ENCODE measurements at regions not wholly inside any gene's neighbourhood (a gene's known extent, or its start where the extent isn't known, plus 50 kb on each side); places are given as distances from the start of the nearest gene placed in this dataset.

DNA sequence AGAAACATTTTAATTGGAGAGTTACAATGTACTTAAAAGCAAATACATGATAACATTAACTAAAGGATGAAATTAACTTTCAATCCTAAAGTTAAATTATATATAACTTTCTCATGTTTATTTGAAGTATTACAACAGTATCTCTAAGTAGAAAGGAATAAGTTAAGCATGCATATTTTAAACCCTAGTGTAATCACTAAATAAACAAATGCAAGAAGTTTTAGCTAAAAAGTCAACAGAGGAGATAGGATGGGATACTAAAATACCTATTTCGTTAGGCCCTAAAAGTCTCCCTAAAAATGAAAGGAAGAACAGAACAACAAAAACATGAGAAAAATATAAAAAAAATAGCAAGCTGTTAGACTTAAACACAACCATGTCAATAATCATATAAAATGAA lies 361.3 kb upstream of the THBS1 start:
- no peak for TF ChIP-seq ZC3H11A (IDR thresholded peaks at IDR 0.05)
- TF ChIP-seq, protein P1, sequence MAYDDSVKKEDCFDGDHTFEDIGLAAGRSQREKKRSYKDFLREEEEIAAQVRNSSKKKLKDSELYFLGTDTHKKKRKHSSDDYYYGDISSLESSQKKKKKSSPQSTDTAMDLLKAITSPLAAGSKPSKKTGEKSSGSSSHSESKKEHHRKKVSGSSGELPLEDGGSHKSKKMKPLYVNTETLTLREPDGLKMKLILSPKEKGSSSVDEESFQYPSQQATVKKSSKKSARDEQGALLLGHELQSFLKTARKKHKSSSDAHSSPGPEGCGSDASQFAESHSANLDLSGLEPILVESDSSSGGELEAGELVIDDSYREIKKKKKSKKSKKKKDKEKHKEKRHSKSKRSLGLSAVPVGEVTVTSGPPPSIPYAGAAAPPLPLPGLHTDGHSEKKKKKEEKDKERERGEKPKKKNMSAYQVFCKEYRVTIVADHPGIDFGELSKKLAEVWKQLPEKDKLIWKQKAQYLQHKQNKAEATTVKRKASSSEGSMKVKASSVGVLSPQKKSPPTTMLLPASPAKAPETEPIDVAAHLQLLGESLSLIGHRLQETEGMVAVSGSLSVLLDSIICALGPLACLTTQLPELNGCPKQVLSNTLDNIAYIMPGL (CRISPR knock-in tag; IDR thresholded peaks at IDR 0.05; ENCODE audit: borderline replicate concordance): no peak
- no peak for TF ChIP-seq NFE2L2 (conservative IDR thresholded peaks at IDR 0.05; ENCODE audit: low read length)
- no peak for TF ChIP-seq SREBF2 (IDR thresholded peaks at IDR 0.05)
- TF ChIP-seq KDM1A (IDR thresholded peaks at IDR 0.05; ENCODE audit: low read depth): no peak
- TF ChIP-seq JUN (IDR thresholded peaks at IDR 0.05): no peak
- TF ChIP-seq EP300 (IDR thresholded peaks at IDR 0.05): no peak
- TF ChIP-seq, protein P2, sequence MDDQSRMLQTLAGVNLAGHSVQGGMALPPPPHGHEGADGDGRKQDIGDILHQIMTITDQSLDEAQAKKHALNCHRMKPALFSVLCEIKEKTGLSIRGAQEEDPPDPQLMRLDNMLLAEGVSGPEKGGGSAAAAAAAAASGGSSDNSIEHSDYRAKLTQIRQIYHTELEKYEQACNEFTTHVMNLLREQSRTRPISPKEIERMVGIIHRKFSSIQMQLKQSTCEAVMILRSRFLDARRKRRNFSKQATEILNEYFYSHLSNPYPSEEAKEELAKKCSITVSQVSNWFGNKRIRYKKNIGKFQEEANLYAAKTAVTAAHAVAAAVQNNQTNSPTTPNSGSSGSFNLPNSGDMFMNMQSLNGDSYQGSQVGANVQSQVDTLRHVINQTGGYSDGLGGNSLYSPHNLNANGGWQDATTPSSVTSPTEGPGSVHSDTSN (IDR thresholded peaks at IDR 0.05): no peak
- TF ChIP-seq POLR2A (IDR thresholded peaks at IDR 0.05; ENCODE audit: low read length): no peak
- no peak for TF ChIP-seq HOXA7 (CRISPR knock-in tag; IDR thresholded peaks at IDR 0.05)
- no peak for TF ChIP-seq MYC (IDR thresholded peaks at IDR 0.05; ENCODE audit: borderline replicate concordance, low read length)
- no peak for TF ChIP-seq BHLHE40 (IDR thresholded peaks at IDR 0.05; ENCODE audit: low read depth, low read length)
- TF ChIP-seq, protein P3, sequence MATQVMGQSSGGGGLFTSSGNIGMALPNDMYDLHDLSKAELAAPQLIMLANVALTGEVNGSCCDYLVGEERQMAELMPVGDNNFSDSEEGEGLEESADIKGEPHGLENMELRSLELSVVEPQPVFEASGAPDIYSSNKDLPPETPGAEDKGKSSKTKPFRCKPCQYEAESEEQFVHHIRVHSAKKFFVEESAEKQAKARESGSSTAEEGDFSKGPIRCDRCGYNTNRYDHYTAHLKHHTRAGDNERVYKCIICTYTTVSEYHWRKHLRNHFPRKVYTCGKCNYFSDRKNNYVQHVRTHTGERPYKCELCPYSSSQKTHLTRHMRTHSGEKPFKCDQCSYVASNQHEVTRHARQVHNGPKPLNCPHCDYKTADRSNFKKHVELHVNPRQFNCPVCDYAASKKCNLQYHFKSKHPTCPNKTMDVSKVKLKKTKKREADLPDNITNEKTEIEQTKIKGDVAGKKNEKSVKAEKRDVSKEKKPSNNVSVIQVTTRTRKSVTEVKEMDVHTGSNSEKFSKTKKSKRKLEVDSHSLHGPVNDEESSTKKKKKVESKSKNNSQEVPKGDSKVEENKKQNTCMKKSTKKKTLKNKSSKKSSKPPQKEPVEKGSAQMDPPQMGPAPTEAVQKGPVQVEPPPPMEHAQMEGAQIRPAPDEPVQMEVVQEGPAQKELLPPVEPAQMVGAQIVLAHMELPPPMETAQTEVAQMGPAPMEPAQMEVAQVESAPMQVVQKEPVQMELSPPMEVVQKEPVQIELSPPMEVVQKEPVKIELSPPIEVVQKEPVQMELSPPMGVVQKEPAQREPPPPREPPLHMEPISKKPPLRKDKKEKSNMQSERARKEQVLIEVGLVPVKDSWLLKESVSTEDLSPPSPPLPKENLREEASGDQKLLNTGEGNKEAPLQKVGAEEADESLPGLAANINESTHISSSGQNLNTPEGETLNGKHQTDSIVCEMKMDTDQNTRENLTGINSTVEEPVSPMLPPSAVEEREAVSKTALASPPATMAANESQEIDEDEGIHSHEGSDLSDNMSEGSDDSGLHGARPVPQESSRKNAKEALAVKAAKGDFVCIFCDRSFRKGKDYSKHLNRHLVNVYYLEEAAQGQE (IDR thresholded peaks at IDR 0.05): no peak
- TF ChIP-seq, protein P4, sequence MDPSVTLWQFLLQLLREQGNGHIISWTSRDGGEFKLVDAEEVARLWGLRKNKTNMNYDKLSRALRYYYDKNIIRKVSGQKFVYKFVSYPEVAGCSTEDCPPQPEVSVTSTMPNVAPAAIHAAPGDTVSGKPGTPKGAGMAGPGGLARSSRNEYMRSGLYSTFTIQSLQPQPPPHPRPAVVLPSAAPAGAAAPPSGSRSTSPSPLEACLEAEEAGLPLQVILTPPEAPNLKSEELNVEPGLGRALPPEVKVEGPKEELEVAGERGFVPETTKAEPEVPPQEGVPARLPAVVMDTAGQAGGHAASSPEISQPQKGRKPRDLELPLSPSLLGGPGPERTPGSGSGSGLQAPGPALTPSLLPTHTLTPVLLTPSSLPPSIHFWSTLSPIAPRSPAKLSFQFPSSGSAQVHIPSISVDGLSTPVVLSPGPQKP (IDR thresholded peaks at IDR 0.05; ENCODE audit: low read depth, low read length): no peak
- TF ChIP-seq TFCP2L1 (CRISPR knock-in tag; IDR thresholded peaks at IDR 0.05): no peak
- TF ChIP-seq, protein P5, sequence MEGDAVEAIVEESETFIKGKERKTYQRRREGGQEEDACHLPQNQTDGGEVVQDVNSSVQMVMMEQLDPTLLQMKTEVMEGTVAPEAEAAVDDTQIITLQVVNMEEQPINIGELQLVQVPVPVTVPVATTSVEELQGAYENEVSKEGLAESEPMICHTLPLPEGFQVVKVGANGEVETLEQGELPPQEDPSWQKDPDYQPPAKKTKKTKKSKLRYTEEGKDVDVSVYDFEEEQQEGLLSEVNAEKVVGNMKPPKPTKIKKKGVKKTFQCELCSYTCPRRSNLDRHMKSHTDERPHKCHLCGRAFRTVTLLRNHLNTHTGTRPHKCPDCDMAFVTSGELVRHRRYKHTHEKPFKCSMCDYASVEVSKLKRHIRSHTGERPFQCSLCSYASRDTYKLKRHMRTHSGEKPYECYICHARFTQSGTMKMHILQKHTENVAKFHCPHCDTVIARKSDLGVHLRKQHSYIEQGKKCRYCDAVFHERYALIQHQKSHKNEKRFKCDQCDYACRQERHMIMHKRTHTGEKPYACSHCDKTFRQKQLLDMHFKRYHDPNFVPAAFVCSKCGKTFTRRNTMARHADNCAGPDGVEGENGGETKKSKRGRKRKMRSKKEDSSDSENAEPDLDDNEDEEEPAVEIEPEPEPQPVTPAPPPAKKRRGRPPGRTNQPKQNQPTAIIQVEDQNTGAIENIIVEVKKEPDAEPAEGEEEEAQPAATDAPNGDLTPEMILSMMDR (IDR thresholded peaks at IDR 0.05): no peak
- TF ChIP-seq RNF2 (IDR thresholded peaks at IDR 0.05; ENCODE audit: borderline replicate concordance, low read depth): no peak
- no peak for TF ChIP-seq PHF8 (IDR thresholded peaks at IDR 0.05; ENCODE audit: borderline replicate concordance, low read depth)
- TF ChIP-seq JUNB (IDR thresholded peaks at IDR 0.05): no peak
- 30% methylated on average over 1 of the region's 1 CpG for WGBS (ENCODE audit: missing lambda C conversion rate)
- no peak for ATAC-seq
- Histone ChIP-seq H3K4me1 (no peaks in the 10 kb centered on the region), H3K4me3 (no peak overlapping the region), H3K27ac (no peak overlapping the region), H3K4me2 (no peak overlapping the region), H3K9me3 (peaks cover 10% of the 10 kb centered on the region; the same call in 1 of the 3 replicates)
- CTCF ChIA-PET: no interaction called here
- no peak for DNase-seq (ENCODE audit: low read depth in 1 of 2, low spot score in 1 of 2)
- POLR2A ChIA-PET: no interaction called here
- no peak for FAIRE-seq

Data from A549 (cell line).